ENCODE measurements at regions not wholly inside any gene's neighbourhood (a gene's known extent, or its start where the extent isn't known, plus 50 kb on each side); places are given as distances from the start of the nearest gene placed in this dataset.

- Mint-ChIP-seq H3K27ac (no peak overlapping the region), H3K9me3 (no peaks in the 10 kb centered on the region), H3K36me3 (no peaks in the 10 kb centered on the region)
- DNase-seq (ENCODE audit: low spot score in 2 of 2) (no peak), ATAC-seq (no peak)
These were observed 55.5 kb upstream of the ARAP3 start for GRCh38 chr5:141737535-141737934.

GRCh38 chr5:141735823-141736222 lies 53.8 kb upstream of the ARAP3 start:
- Mint-ChIP-seq H3K36me3 (no peaks in the 10 kb centered on the region), H3K27ac (no peak overlapping the region), H3K9me3 (no peaks in the 10 kb centered on the region)
- no peak for ATAC-seq
- no peak for DNase-seq (ENCODE audit: low spot score in 2 of 2)

GRCh38 chr5:141734501-141735229 lies 52.6 kb upstream of the ARAP3 start:
- H3K36me3 Mint-ChIP-seq = no peaks in the 10 kb centered on the region
- no peak for ATAC-seq
- peak in 1 of 2 donors; percentile 40 for DNase-seq (ENCODE audit: low spot score in 2 of 2)
- H3K27ac Mint-ChIP-seq = no peak overlapping the region
- H3K9me3 Mint-ChIP-seq = no peaks in the 10 kb centered on the region

- no peak for ATAC-seq
- Mint-ChIP-seq H3K36me3 (no peaks in the 10 kb centered on the region), H3K27ac (no peak overlapping the region), H3K9me3 (no peaks in the 10 kb centered on the region)
- DNase-seq (ENCODE audit: low spot score in 2 of 2) = no peak
These were observed 51.2 kb upstream of the ARAP3 start for GRCh38 chr5:141733198-141733597.

GRCh38 chr5:141732417-141732816 lies 50.4 kb upstream of the ARAP3 start:
- no peak overlapping the region for H3K27ac Mint-ChIP-seq
- no peaks in the 10 kb centered on the region for H3K9me3 Mint-ChIP-seq
- ATAC-seq = no peak
- H3K36me3 Mint-ChIP-seq = no peaks in the 10 kb centered on the region
- no peak for DNase-seq (ENCODE audit: low spot score in 2 of 2)

Data from activated naive CD4-positive, alpha-beta T cell treated with anti-CD3 and anti-CD28 coated beads, Interleukin-2, amount 50 U/mL, for 72 hours (primary cell).